Fibroblast of lung (primary cell): ENCODE measurements at regions not wholly inside any gene's neighbourhood (a gene's known extent, or its start where the extent isn't known, plus 50 kb on each side); places are given as distances from the start of the nearest gene placed in this dataset.
A peak's percentile ranks its signal among the peaks of the same experiment; 100 is the strongest.

Experiments used
- DNase-seq, 2 donors: peaks; one replicate each; pipeline versions ENCODE4 v3.0.0 to v3.0.0-alpha.2; 2010; ENCODE audit warnings: low read depth in 2 of 2
- H2AFZ ChIP-seq: 2 replicates; pipeline ENCODE4 v1.5.1; 2012; ENCODE audit warnings: low read length, control low read depth, inconsistent platforms
- H3K27ac ChIP-seq: 2 replicates; pipeline ENCODE4 v1.5.1; 2011; ENCODE audit warnings: low read length, control low read depth; ENCODE audit not compliant: insufficient read depth
- H3K27me3 ChIP-seq: 2 replicates; pipeline ENCODE4 v1.5.1; 2011; ENCODE audit warnings: mild to moderate bottlenecking, low read length; ENCODE audit not compliant: control insufficient read depth, insufficient read depth
- H3K36me3 ChIP-seq: 2 replicates; pipeline ENCODE4 v1.5.1; 2011; ENCODE audit warnings: low read length; ENCODE audit not compliant: control insufficient read depth, insufficient read depth
- H3K4me1 ChIP-seq: 2 replicates; pipeline ENCODE4 v1.5.1; 2011; ENCODE audit warnings: low read length; ENCODE audit not compliant: control insufficient read depth, insufficient read depth; ENCODE audit errors: extremely low read depth
- H3K4me2 ChIP-seq: 2 replicates; pipeline ENCODE4 v1.5.1; 2011; ENCODE audit warnings: low read length, control low read depth; ENCODE audit not compliant: insufficient read depth; ENCODE audit errors: extremely low read depth
- H3K4me3 ChIP-seq, 4 experiments: fragments of 200-600 bp in 1 of 4; sonication (generic) in 1 of 4; replicated peaks in 1 of 4; 2 replicates each; pipeline ENCODE4 v1.5.1; 2011 to 2016; ENCODE audit warnings: low read length in 4 of 4, low read depth in 3 of 4, mild to moderate bottlenecking in 3 of 4, control low read depth in 2 of 4, inconsistent platforms in 1 of 4, mixed read lengths in 1 of 4; ENCODE audit not compliant: insufficient read depth in 1 of 4; ENCODE audit errors: control extremely low read depth in 1 of 4
- H3K79me2 ChIP-seq: 2 replicates; pipeline ENCODE4 v1.5.1; 2012; ENCODE audit warnings: mild to moderate bottlenecking, low read length, inconsistent platforms; ENCODE audit not compliant: control insufficient read depth, insufficient read depth
- H3K9ac ChIP-seq: 2 replicates; pipeline ENCODE4 v1.5.1; 2011; ENCODE audit warnings: mild to moderate bottlenecking, low read length, control low read depth; ENCODE audit not compliant: insufficient read depth
- H3K9me3 ChIP-seq: 2 replicates; pipeline ENCODE4 v1.5.1; 2012; ENCODE audit warnings: low read depth, low read length; ENCODE audit not compliant: control insufficient read depth, insufficient read depth
- H4K20me1 ChIP-seq: 2 replicates; pipeline ENCODE4 v1.5.1; 2011; ENCODE audit warnings: low read length; ENCODE audit not compliant: control insufficient read depth, insufficient read depth; ENCODE audit errors: extremely low read depth
- EZH2 ChIP-seq: IDR thresholded peaks from 2 replicates; pipeline ENCODE4 v1.5.1; 2012; ENCODE audit warnings: low read length, control low read depth, mild to moderate bottlenecking; ENCODE audit errors: missing control alignments
- TF ChIP-seq, protein P1 (sequence below), 2 donors: IDR thresholded peaks in 1 of 2; conservative IDR thresholded peaks in 1 of 2; 1 replicate in 1 of 2; 2 replicates in 1 of 2; pipeline ENCODE4 v1.5.1; 2011 to 2012; ENCODE audit warnings: low read length in 2 of 2, control low read depth in 1 of 2, inconsistent platforms in 1 of 2, low read depth in 1 of 2, mild to moderate bottlenecking in 1 of 2

DNA sequence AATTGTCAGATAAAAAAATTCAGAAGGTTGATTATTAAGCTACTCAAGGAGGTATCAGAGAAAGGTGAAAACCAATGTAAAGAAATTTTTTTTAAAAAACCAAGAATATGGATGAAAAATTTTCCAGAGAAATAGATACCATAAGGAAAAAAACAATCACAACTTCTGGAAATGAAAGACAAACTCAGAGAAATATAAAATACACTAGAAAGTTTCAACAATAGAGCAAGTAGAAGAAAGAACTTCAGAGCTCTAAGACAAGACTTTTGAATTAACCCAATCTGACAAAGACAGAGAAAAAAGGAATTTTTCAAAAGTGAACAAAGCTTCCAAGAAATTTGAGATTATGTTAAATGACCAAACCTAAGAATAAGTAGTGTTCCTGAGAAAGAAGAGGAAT, 62.9 kb upstream of the TEAD1 start:
- DNase-seq = no peak
- no peak overlapping the region for H3K27ac ChIP-seq
- H3K27me3 ChIP-seq = no peaks in the 10 kb centered on the region
- H4K20me1 ChIP-seq = no peaks in the 10 kb centered on the region
- H2AFZ ChIP-seq = no peak overlapping the region
- H3K79me2 ChIP-seq = no peaks in the 10 kb centered on the region
- no peaks in the 10 kb centered on the region for H3K36me3 ChIP-seq
- H3K9me3 ChIP-seq = no peaks in the 10 kb centered on the region
- H3K4me1 ChIP-seq = no peaks in the 10 kb centered on the region
- H3K9ac ChIP-seq = no peak overlapping the region
- H3K4me3 ChIP-seq = no peak overlapping the region
- TF ChIP-seq EZH2 = no peak
- TF ChIP-seq, protein P1, sequence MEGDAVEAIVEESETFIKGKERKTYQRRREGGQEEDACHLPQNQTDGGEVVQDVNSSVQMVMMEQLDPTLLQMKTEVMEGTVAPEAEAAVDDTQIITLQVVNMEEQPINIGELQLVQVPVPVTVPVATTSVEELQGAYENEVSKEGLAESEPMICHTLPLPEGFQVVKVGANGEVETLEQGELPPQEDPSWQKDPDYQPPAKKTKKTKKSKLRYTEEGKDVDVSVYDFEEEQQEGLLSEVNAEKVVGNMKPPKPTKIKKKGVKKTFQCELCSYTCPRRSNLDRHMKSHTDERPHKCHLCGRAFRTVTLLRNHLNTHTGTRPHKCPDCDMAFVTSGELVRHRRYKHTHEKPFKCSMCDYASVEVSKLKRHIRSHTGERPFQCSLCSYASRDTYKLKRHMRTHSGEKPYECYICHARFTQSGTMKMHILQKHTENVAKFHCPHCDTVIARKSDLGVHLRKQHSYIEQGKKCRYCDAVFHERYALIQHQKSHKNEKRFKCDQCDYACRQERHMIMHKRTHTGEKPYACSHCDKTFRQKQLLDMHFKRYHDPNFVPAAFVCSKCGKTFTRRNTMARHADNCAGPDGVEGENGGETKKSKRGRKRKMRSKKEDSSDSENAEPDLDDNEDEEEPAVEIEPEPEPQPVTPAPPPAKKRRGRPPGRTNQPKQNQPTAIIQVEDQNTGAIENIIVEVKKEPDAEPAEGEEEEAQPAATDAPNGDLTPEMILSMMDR (conservative IDR thresholded peaks at IDR 0.05 in 1 of 2, IDR thresholded peaks at IDR 0.05 in 1 of 2; ENCODE audit: low read depth in 1 of 2, low read length in 2 of 2) = no peak
- no peak overlapping the region for H3K4me2 ChIP-seq

GRCh38 chr11:12617632-12618031, 56.6 kb upstream of the TEAD1 start:
- H3K9ac ChIP-seq = no peak overlapping the region
- H3K27ac ChIP-seq = no peak overlapping the region
- H3K4me2 ChIP-seq = no peak overlapping the region
- no peak for DNase-seq
- no peaks in the 10 kb centered on the region for H3K79me2 ChIP-seq
- H3K4me3 ChIP-seq = no peak overlapping the region
- H3K9me3 ChIP-seq = no peaks in the 10 kb centered on the region
- H3K4me1 ChIP-seq = no peaks in the 10 kb centered on the region
- H4K20me1 ChIP-seq = no peaks in the 10 kb centered on the region
- no peaks in the 10 kb centered on the region for H3K36me3 ChIP-seq
- no peak for TF ChIP-seq EZH2
- TF ChIP-seq, protein P1 (conservative IDR thresholded peaks at IDR 0.05 in 1 of 2, IDR thresholded peaks at IDR 0.05 in 1 of 2; ENCODE audit: low read depth in 1 of 2, low read length in 2 of 2) = no peak
- no peaks in the 10 kb centered on the region for H3K27me3 ChIP-seq
- H2AFZ ChIP-seq = no peak overlapping the region

GRCh38 chr11:12618743-12619540, 55.3 kb upstream of the TEAD1 start:
- no peaks in the 10 kb centered on the region for H3K4me1 ChIP-seq
- no peak overlapping the region for H3K9ac ChIP-seq
- no peaks in the 10 kb centered on the region for H3K79me2 ChIP-seq
- H3K4me3 ChIP-seq = no peak overlapping the region
- no peak overlapping the region for H2AFZ ChIP-seq
- H3K27ac ChIP-seq = no peak overlapping the region
- no peak overlapping the region for H3K4me2 ChIP-seq
- H4K20me1 ChIP-seq = no peaks in the 10 kb centered on the region
- H3K27me3 ChIP-seq = no peaks in the 10 kb centered on the region
- H3K9me3 ChIP-seq = no peaks in the 10 kb centered on the region
- no peak for TF ChIP-seq EZH2
- peak in 1 of 2 donors; percentile 38 for DNase-seq
- no peaks in the 10 kb centered on the region for H3K36me3 ChIP-seq
